Dedifferentiated amniotic fluid mesenchymal stem cell (primary cell): ENCODE measurements at regions not wholly inside any gene's neighbourhood (a gene's known extent, or its start where the extent isn't known, plus 50 kb on each side); places are given as distances from the start of the nearest gene placed in this dataset.

ENCODE experiments used
- DNase-seq: peaks from one replicate; pipeline ENCODE4 v3.0.0-alpha.2; 2016; ENCODE audit errors: extremely low spot score

GRCh38 chr2:7930800-7931635 is 750.8 kb upstream of the ID2 start:
- no peak for DNase-seq

DNA sequence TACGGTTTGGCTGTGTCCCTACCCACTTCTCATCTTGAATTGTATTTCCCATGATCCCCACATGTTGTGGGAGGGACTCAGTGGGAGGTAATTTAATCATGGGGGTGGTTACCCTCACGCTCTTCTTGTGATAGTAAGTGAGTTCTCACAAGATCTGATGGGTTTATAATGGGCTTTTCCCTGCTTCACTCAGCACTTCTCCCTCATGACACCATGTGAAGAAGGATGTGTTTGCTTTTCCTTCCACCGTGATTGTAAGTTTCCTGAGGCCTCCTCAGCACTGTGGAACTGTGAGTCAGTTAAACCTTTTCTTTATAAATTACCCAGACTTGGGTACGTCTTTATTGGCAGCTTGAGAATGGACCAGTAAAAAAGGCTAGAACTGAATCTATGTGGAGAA is 750.0 kb upstream of the ID2 start:
- DNase-seq, result no peak

DNA sequence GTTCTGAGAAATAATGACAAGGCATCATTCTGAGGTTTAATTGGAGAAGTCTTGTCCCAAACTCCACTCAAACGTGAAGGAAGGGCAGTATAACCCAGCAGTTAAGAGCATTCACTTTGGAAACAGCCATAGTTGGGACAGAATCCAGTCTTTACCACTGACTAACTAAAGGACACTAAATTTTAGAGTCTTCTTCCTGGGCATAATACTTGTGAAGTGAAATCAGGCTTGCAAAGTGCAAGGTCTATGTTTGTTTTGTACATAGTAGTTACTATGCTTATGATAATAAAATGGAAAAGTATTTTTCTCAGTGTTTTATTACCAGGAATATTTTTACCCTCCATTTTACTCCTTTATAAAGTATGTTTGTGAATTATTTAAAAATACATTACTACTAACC is 748.2 kb upstream of the ID2 start:
- DNase-seq, result no peak

DNA sequence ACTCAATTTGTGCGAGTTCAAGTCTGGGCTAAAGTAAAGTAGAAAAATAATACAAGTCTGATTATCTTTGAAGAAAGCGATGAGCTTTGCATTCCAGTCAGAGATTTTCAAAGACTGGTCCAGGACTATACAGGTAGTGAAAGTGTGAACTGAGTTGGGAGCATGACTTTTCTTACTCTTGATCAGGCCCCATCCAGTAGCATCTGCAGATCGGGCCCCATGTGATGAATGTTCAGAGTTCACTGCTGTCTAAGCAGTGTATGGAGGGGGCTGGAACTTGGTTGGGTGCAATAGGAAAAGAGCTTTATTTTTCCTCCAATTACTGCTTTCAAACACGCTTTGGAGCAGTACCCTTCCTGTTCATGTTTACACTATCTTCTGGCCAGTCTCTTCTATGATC is 747.4 kb upstream of the ID2 start:
- no peak for DNase-seq

GRCh38 chr2:7937082-7937481 is 744.8 kb upstream of the ID2 start:
- no peak for DNase-seq

GRCh38 chr2:7940723-7941122 is 741.1 kb upstream of the ID2 start:
- DNase-seq, result no peak

DNA sequence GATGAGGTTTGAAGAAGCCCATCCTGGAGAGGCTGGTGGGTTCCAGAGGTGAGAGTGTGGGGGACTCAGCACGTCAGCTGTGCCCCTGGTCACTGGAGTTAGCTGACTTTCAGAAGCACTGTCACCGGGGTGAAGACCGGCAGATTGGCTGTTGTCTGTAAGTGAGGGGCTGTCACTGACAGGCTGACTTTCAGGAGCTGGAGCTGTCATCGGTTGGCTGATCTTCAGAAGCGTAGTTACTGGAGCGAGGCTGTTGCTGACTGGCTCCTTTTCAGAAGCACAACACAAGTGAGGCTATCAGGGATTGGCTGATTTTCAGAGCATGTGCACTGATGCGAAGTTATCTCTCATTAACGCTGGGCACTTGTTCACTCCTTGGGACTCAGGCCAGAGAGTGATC is 738.4 kb upstream of the ID2 start:
- no peak for DNase-seq

GRCh38 chr2:7945026-7945425 is 736.8 kb upstream of the ID2 start:
- DNase-seq, result no peak

DNA sequence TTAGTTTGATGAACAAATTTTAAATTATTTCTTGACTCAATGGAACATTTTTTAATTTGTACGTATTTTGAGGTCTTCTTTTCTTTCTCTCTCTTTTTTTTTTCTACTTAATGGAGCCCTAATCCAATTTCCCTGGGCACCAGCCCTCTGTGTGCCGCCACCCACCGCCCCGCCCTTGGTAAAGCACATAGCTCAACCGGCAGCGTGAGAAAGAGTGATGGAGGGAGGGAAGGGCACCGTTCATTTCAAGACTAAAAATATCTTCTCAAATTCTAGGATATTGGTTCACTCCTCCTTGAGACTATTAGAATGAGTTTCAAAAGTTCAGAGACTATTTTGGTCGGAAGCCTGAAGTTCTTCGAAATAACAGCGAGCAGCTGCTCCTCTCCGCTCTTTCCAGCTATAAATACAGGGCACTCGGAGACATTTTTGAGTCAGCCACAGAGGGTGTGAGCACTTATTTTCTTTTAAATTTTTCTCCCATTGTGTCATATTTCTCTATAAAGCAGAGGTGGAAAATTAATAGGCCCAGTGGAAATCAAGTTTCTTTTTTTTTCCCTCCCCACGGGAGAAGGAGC is 731.7 kb upstream of the ID2 start:
- DNase-seq, result no peak

DNA sequence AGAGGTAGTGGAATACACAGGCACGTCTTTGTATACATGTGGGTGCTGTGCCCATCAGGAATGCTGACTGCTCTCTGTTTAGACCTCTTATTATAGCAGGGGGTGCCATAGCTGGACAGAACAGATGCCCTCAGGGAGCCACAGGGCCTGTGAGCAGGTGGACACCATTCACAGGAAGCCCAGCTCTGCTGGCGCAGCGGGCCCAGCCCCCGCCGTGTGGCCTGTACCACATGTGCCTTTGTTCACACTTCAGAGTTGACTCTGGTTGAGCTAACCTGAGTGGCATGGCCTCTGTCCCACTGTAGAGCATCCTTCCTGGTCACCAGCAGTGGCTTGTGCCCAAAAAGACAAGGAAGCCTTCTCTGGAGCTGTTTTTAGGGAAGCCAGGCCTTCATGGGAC is 730.9 kb upstream of the ID2 start:
- no peak for DNase-seq

- DNase-seq, result no peak
These were observed 730.4 kb upstream of the ID2 start for GRCh38 chr2:7951490-7951889.

DNA sequence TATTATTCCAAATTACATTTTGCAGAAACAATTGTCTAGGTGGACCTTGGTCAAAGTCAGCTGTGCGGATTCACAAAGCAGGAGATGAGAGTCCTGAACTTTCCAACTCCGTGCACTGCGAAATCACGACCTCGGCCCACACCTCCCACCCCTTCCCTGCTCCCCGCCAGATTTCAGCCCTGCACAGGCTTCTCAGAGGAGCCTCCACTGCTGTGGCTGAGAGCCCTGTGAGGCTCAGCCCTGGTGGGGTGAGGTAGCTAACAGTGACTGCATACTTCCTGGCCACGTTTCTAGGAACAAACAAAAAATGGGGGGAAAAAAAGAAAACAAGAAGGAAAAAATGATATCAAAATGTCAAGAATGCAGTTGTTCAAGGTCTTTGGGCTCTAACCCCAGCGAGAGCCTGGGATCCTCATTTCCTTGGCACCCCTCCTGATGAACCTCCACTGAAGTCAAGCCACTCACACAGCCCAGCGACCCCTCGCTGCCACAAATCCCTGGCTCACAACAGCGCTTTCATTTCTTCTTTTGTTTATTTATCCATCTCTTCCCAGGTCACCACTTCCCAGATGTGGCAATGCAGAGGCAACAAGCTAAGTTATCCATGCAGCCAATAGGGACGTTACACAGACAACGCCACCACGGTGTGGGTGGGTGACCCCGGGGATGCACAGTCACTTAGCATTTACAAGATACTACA is 729.7 kb upstream of the ID2 start:
- DNase-seq, result no peak

- DNase-seq, result no peak
These were observed 728.7 kb upstream of the ID2 start for GRCh38 chr2:7953195-7953594.

GRCh38 chr2:7954234-7954633 is 727.6 kb upstream of the ID2 start:
- DNase-seq, result no peak

- DNase-seq, result no peak
These were observed 725.6 kb upstream of the ID2 start for GRCh38 chr2:7956126-7956689.

- no peak for DNase-seq
These were observed 720.3 kb upstream of the ID2 start for GRCh38 chr2:7961550-7961949.

- DNase-seq, result no peak
These were observed 719.7 kb upstream of the ID2 start for GRCh38 chr2:7962161-7962560.

- DNase-seq, result no peak
These were observed 718.1 kb upstream of the ID2 start for GRCh38 chr2:7963787-7964186.

GRCh38 chr2:7966032-7966431 is 715.8 kb upstream of the ID2 start:
- no peak for DNase-seq

- DNase-seq, result no peak
These were observed 714.0 kb upstream of the ID2 start for GRCh38 chr2:7967707-7968405.

DNA sequence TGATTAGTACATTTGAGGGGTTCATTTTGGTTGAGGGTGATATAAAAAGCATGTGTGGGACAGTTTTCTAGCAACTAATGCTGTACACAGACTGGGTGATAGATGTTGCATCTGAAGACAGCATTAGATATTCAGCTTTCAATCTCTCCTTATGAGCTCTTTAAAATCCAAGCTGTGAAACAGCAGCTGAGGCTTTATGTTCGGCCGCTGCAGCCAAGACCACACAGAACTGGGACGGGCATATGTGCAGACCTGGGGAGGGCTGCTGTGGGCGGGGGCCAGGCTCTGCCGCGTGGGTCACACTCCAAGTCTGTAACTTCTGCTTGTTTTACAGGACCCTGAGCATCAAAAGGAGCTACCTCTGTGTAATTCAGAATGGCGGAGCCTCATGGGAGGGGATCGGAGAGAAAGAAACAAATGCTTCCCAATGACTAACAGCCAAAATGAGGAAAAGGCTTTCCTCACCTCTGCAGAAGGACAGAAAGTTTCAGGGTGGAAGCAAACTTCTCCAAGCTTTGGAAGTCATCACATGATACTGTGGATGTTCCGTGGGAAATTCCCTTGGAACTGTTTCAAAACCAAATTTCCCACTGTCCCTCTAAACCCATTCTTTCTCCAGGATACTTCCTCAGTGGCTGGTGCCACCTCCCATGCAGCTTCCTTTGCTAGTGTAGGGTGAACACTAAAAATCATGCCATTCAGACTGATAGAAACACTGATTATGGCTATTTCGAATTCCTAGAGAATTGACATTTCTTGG is 711.9 kb upstream of the ID2 start:
- DNase-seq, result no peak
